A549 (cell line): ENCODE measurements at regions not wholly inside any gene's neighbourhood (a gene's known extent, or its start where the extent isn't known, plus 50 kb on each side); places are given as distances from the start of the nearest gene placed in this dataset.

Experiments used
- EHMT2 ChIP-seq: fragments of 200-600 bp; sonication (generic); IDR thresholded peaks from 2 replicates; pipeline ENCODE4 v1.6.1; 2016; ENCODE audit warnings: antibody characterized with exemption, low read depth, mild to moderate bottlenecking, moderate library complexity
- EP300 ChIP-seq, 2 experiments: fragments of >200 bp; sonication (Bioruptor Twin); formaldehyde crosslinking; IDR thresholded peaks; 2 replicates in 1 of 2; 3 replicates in 1 of 2; pipeline ENCODE4 v1.6.1; 2016 to 2017
- ESRRA ChIP-seq: fragments of 150-350 bp; IDR thresholded peaks from 2 replicates; pipeline ENCODE4 v1.6.1; 2014; ENCODE audit warnings: mild to moderate bottlenecking, low read length, borderline replicate concordance
- NPAS2 ChIP-seq: fragments of 250-450 bp; sonication (Bioruptor Pico); IDR thresholded peaks from 2 replicates; pipeline ENCODE4 v1.8.0; 2022; ENCODE audit warnings: mild to moderate bottlenecking, moderate library complexity, borderline replicate concordance
- PHF8 ChIP-seq: fragments of 200-600 bp; sonication (generic); IDR thresholded peaks from 2 replicates; pipeline ENCODE4 v1.6.1; 2016; ENCODE audit warnings: low read depth, mild to moderate bottlenecking, antibody characterized with exemption, moderate library complexity, borderline replicate concordance
- TF ChIP-seq, protein P1 (sequence below): fragments of >200 bp; sonication (Bioruptor Twin); formaldehyde crosslinking; IDR thresholded peaks from 3 replicates; pipeline ENCODE4 v1.5.1; 2016

DNA sequence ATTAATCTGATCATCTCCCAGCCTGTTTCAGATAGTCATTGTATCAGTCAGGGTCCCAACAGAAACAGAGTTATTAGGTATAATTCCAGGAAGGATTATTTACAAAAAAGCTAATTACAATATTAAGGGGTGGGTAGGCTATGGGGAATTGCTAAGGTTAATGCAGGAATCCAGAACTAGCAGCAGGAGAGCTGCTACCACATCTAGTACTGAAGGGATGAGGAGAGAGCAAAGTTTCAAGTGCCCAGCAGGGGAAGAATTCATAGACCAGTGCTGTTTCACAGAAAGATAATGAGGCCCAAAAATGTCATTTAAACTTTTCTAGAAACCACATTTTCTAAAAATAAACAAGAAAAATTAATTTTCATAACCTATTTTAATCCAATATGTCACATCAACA is 284.2 kb downstream of the HACE1 start:
- TF ChIP-seq, protein P1, sequence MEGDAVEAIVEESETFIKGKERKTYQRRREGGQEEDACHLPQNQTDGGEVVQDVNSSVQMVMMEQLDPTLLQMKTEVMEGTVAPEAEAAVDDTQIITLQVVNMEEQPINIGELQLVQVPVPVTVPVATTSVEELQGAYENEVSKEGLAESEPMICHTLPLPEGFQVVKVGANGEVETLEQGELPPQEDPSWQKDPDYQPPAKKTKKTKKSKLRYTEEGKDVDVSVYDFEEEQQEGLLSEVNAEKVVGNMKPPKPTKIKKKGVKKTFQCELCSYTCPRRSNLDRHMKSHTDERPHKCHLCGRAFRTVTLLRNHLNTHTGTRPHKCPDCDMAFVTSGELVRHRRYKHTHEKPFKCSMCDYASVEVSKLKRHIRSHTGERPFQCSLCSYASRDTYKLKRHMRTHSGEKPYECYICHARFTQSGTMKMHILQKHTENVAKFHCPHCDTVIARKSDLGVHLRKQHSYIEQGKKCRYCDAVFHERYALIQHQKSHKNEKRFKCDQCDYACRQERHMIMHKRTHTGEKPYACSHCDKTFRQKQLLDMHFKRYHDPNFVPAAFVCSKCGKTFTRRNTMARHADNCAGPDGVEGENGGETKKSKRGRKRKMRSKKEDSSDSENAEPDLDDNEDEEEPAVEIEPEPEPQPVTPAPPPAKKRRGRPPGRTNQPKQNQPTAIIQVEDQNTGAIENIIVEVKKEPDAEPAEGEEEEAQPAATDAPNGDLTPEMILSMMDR: no peak
- TF ChIP-seq EHMT2 (no peak), EP300 (IDR thresholded peaks at IDR 0.05) (no peak), PHF8 (no peak), NPAS2 (CRISPR knock-in tag) (no peak), ESRRA (no peak)
